Femur (tissue), 1 donor: ENCODE measurements at regions not wholly inside any gene's neighbourhood (a gene's known extent, or its start where the extent isn't known, plus 50 kb on each side); places are given as distances from the start of the nearest gene placed in this dataset.
"Not testable (repeated sequence)": the region's sequence is repeated elsewhere in the genome, so short reads cannot be mapped to it uniquely, and the experiment has no call there.

Experiments used
- DNase-seq: peaks from one replicate; pipeline ENCODE4 v3.0.0-alpha.2; 2017

DNA sequence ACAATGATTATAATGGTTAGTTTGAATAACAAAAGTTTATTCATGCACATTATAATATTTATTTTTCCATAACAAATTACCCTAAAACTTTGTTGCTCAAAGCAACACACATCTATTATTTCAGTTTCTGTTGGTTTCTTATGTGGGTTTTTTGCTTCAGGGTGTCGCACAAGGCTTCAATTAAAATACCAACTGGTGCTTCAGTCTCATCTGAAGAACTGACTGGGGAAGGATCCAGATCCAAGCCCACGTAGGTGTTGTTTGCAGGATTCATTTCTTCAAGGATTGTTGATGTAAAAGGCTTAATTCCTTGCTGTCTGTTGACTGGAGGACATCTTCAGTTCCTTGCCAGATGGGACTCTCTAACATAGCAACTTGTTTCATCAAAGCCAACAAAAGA is 747.2 kb upstream of the PCDH20 start:
- DNase-seq = no peak

DNA sequence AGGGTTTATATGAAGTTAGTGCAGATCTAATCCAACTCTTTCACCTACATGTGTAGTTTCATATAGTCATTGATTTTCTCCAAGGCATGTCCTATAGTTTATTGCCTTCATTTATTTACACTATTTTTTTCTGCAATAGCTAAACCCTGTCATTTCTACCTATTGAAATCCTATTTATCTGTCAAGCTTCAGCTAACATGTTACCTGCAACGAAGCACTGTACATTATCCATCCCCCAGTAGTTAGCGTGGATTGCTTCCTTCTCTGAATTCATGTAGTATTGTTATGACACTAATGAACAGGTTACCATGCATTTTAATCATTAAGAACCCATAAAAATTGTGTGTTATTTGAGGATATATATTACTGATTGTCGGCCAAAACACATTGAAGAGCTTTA is 742.9 kb upstream of the PCDH20 start:
- no peak for DNase-seq

DNA sequence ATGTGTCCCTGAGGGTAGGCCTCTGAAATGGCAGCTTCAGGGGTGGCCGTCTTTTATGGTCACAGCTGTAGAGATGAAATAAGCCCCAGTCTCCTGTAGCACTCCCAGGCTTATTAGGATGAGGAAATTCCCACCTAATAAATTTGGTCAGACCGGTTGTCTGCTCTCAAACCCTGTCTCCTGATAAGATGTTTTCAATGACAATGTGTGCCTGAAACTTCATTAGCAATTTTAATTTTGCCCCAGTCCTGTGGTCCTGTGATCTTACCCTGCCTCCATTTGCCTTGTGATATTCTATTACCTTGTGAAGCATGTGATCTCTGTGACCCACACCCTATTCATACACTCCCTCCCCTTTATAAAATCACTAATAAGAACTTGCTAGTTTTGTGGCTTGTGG is 736.1 kb upstream of the PCDH20 start:
- DNase-seq = not testable (repeated sequence)

DNA sequence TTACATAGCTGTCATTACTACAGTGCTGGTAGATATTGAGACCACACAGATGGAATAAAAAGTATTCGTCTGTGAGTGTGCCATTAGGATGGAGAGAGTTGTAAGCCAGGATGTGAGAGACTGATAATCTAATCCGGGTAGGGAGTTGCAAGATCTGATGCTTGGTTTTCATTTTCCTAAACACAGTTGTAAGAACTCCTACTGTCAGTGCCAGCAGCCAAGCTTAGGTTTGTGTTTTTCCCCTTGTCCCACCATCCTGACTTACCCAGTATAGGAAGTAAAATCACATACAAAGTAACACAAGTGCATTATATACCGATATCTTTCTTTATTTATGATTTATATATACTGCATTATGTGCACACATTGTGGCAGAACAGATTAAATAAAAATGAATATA is 726.4 kb upstream of the PCDH20 start:
- no peak for DNase-seq

DNA sequence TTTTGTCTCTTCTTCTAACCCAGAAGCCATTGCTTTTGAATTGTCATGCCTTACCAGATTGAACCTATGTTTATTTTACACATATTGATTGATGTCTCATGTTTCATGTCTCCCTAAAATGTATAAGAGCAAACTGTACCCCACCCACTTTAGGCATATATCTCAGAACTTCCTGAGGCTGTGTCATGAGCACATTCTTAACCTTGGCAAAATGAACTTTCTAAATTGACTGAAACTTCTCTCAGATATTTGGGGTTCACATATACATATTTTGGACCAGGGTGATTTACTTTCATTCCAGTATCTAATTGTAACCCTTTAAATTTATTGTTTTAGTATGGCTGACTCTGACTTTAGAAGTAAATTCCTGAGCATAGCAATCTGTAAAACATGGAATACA is 723.9 kb upstream of the PCDH20 start:
- DNase-seq = no peak

DNA sequence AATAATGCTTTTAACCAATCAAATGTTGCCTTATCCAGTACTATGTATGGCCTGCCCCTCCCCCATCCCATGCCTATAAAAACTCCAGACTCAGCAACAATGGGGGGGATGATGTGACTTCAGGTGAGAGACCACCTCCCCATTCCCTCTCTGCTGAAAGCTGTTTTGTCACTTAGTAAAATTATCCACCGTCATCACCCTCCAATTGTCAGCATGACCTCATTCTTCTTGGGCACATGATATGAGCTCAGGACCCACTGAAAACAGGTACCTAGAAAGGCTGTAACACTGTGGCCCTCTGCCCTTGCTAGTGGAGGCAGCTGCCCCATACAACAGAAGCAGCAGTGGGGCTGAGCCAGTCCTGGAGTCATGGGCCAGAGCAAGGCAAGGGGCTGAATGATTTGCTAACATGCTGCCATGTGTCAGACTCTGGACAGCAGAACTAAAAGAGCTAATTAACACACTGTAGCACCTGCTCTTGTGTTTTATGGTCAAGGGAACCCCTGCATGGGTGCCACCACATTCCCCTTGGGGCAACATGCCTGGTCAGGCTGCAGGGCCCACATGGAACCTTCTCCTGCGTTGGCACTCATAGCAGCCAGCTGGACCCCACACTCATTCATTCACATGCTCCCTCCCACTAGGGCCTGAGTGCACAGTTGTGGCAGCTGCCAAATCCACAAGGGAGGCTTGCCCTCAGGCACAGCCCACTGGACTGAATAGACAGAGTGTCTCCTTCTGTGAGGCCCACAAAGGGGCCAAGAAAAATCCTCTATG is 722.2 kb upstream of the PCDH20 start:
- no peak for DNase-seq

DNA sequence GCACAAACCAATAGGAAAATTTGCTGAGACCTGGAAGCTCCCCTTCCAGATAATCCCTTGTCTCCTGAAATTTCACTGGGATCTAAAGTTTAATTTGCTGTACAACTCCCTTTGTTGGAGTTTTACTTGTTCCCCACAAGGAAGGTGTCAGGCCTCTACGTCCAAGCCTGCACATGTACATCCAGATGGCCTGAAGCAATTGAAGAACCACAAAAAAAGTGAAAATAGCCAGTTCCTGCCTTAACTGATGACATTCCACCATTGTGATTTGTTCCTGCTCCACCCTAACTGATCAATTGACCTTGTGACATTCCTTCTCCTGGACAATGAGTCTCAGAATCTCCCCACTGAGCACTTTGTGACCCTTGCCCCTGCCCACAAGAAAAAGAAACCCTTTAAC is 716.0 kb upstream of the PCDH20 start:
- DNase-seq = no peak

DNA sequence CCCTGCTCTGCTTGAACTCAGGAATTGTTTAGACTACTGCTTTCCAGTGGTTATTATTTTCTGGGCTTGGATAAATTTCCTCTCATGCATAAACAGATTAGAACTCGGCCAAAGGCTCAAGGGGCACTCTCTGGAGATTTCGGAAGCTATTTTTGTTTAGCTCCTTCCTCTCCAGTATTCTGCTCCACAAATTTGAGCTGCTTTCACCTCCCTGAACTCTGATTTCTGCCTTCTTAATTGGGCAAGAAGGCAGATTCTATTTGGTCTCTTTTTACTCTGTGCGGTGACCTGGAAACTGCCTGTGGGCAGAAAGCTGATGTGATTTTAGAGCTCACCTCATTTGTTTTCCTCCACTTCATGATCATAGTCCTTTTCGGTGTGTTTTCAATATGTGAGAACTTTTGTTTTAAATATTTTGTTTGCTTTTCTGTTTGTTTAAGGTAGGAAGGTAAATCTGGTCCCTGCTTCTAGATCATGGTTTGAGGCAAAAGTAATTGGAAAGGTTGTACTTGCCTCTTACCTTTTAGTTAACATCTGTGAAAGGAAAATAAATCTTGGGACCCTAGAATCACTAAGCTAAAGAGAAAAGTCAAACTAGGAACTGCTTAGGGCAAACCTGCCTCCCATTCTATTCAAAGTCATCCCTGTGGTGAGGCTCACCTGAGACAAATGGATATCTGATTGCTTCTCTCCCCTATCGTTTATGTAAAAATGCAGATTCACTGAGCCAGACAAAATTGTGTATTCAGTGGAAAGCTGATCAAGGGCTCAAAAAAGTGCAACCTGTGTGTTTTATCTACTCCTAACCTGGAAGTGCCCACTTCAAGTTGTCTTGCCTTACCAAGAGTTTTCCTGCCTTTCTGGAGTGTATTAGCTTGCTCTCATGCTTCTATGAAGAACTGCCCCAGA is 714.7 kb upstream of the PCDH20 start:
- no peak for DNase-seq

DNA sequence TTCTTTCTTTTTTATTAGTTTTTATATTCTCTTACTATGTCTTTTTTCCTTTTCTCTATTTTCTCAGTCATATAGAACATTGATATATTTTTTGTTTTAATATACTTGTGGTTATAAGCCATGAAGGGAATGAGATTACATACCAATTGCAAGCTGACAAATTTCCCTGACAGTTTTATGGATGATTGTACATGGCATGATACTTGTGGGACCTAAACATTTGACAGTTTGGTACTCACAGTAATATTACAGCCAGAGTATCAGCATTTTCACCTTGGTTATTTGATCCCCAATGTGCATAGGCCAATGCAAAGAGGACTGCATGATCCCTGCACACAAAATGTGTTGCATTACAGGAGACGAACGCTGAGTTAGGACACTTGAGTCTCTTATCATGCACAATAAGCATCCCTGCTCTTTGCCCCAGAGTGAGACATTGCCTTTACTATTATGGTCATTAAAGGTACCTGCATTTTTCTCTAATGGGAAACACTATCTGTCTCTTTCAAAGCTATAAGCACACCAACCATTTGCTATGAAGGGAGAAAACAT is 713.4 kb upstream of the PCDH20 start:
- DNase-seq = no peak

DNA sequence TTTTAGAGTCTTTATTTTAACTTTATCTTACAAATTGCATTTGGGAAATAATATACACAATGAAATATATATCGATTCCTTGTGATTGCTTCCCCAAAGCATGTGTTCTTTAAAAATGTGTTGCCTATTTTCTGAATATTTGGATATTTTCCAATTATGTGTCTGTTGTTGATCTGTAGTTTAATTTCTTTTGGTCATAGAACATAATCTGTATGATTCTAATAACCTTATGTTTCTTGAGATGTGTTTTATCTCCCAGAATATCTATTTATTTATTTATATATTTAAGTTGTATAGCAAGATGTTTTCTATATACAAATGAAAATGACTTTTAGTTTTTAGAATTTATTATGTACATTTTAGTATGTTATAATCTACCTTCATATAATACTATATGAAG is 710.8 kb upstream of the PCDH20 start:
- DNase-seq = no peak

DNA sequence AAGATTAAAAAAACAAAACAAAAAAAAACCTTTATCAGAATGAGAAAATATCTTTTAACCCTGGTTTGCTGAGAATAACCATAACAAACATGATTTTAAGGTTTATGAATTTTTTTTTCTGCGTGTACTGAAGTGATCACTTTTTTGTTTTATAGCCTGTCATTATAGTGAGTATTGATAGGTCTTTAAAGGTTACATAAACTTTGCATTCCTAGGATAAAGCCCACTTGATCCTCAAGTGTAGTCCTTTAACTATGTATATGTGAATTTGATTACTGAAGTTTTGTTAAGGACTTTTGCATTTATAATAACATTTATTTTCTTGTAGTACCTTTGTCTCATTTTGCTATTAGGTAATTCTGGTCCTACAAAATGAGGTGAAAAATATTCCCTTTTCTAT is 709.8 kb upstream of the PCDH20 start:
- DNase-seq = no peak

DNA sequence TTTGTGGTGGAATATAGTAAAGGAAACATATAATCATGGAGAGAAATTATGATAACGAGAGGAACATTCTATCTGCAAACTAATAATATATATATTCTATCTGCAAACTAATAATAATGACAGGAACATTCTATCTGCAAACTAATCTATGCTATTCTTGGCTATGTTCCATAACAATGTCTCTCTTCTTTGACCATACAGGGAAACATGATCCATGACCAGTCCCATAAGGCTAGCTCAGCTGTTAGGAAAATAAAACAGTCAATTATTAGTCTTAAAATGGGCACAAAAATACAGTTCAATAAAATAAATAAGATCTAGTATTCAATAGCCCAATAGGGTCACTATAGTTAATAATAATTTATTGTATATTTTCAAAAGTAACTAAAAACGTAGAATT is 707.8 kb upstream of the PCDH20 start:
- no peak for DNase-seq

DNA sequence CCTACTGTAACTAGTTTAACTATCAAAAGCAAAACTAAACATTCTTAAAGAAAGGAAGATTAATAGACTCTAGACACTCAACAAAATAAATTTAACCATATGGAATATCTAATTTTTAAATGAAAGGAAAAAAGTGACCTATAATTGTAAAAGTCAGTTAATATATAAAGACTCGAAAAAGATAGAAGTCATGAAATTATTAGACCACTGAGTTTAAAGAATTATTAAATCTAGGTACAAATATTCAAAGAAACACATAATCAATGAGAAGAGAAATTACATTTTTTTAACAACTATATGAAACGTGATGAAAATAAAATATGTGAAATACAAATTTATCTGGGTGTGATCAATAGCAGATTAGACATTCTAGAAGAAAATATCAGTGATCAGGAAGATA is 706.8 kb upstream of the PCDH20 start:
- DNase-seq = no peak

DNA sequence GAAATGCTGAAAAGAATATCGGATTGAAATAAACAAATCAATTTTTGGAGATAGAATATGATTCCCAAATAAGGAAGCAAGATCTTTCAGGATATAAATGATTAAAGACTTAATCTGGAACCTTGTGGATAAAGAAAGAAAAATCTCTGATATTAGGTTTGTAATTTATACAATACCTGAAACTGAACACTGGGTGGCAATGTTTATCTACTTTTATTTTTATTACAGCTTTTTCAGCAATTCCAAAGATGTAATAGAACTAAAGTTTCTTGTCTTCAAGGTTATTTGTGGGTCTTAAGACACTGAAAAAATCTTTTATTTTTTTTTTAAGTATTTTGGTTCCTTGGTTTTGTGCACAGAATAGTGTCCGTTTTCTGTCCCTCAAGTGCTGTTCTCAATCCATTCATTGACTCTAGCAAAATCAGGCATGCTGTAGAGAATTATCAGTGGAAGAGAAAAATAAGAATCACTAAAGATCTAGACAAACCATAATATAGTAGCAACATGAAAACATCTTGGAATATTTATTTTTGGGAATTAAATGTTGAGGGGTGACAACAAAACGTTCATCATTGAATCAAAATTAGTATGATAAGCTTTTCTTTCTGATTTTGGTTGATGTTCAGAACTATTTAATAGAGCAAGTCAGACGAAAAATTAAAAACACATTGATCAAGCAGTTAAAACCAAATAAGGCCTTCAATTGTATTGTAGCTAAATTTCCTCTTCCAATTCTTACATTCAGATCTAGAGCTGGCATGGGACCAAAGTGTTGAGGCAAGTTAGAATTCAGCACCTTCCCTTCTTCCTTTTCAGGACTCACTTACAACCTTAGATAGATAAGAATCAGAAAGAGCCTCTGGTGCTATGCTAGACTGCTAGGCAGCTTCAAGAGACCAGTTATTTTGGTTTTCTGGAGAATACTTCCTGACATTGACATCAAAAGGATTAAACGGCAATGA is 704.4 kb upstream of the PCDH20 start:
- no peak for DNase-seq

DNA sequence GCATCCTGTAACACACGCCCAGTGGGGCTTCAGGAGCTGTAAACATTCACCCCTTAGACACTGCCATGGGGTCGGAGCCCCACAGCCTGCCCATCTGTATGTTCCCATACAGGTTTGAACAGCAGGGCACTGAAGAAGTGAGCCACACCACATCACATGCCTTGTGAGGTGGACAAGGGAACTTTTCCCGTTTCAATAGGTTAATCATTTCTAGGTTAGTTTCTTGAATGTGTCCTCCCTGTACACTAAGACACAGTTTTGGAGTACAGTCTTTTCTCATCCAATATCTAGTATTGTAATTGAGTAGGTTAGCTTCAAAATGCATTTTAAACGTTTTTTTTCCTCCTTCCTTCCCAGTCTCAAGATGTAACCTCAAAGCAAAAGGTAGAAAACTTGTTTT is 700.2 kb upstream of the PCDH20 start:
- DNase-seq = no peak

DNA sequence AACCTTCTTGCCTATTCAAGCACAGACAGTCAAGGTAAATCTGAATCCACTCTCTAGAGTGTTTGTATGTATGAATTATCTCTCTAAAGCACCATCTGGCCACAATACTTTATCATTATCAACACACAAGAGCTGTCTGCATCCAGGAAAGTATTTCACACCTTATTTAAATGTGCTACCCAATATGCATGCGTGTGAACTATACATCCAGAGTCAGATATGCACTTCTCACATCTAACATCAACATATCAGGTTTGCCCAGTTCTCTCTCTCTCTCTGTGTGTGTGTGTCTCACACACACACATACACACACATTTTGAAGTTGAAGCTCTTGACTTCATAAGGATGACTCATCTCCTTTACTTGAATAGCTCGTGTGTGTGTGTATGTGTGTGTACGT is 697.5 kb upstream of the PCDH20 start:
- DNase-seq = no peak

DNA sequence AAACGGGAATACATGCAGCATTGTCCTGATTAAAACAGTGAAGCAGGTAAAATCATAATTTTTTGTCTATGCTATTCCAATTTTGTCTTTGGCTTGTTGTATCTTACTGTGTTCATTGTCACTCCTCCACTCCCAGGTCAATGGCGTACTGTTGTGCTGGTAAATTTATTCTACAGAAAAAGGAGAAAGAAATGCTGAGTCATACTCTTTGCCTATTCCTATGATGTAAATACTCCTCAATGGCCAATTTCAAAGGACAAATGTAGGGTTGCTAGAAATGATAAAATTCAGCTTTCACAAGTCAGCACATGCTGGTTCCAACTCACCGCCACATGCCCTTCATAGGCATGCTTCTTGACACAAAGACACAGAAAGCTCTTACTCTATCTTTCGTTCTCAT is 694.4 kb upstream of the PCDH20 start:
- no peak for DNase-seq

DNA sequence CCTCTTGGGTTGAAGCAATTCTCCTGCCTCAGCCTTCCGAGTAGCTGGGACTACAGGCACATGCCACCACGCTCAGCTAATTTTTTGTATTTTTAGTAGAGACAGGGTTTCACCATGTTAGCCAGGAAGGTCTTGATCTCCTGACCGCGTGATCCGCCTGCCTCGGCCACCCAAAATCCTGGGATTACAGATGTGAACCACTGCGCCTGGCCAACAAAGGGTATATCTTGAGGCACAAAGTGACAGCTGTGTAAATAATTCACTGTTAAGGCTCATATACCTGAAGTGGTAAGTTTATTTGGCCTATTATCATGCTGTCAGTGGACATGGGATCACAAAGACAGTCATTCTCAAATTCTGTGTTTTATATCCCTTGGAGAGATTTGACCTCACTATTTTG is 688.5 kb upstream of the PCDH20 start:
- not testable (repeated sequence) for DNase-seq

DNA sequence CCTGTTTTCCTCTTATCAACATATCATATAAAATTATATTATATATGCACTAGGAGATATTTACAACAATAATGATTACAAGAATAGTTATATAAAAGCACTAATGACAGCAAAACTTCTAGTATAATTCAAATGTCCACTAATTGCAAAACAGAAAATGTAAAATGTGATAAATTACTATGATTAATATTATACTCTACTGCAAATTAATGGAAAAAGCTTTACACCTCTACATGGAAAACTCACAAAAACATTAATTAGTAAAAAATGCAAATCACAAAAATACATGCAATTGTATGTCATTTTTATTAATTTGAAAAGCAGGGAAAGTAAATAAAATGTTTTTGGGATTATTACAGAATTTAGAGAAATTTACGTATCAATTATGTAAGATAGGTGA is 681.0 kb upstream of the PCDH20 start:
- no peak for DNase-seq

DNA sequence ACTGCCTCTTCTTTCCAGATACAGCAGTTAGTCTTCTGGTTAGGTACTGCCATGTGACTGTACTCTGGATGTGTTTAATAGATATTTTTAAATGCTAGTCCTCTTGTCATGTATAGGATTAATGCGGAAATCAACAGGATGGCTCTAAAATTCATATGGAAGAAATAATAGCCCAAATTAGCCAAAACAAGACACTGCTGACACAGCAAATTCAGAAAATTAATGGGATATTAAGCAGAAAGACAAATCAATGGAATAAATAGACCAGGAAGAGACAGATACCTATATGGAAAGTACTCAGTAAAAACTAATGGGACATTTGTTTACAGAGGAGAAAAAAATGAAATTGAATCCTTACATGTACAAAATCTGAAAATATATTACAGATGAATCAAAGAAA is 679.3 kb upstream of the PCDH20 start:
- DNase-seq = no peak

DNA sequence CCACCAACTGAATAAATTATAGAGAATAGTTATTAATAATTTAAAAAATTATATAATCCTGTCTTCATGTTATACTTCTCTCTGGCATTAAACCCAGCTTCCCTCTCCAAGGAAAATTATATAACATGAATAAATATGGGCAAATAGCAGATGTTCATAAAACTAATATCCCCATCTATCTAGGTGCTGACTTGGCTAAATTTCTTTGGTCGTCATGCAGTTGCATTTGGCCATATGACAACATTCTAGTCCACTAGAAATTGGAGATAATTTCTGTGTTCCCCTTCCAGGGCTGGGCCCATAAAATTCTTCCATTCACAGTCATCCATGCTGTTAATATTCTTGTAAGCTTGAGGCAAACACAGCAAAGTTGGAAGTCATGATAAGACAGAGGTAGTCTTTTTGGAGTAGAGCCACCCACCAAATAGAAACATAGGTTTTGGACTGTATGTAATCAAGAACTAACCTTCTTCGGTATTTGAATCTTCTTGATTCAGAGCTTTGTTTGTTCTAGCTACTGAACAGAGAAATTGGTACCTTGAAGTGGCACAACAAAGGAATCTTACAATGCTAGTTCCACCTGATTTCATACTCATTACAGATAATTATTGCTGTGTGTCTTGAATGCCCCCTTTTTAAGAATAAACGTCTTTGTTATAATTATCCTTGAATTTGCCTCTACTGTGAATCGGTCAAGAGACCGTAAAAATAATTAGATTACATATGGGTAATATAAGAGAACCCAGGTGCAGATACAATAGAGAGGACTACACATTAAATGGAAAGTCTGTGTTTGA is 678.5 kb upstream of the PCDH20 start:
- DNase-seq = no peak

DNA sequence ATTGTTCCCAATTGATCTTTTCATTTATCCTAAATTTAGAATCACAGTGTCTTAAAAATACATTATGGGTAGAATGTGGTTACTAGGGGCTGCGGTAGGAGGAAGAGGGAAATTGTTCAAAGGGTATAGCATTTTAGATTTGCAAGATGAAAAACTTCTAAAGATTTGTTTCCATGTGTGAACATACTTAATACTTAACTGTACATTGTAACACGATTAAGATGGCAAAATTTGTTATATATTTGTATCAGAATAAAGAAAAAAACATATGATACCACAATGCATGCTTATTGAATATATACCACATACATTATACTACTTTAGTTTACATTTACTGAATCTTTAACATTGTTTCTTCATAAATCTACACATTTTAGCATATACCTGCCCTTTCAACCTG is 677.3 kb upstream of the PCDH20 start:
- no peak for DNase-seq
